GM18502 (cell line): ENCODE measurements at regions not wholly inside any gene's neighbourhood (a gene's known extent, or its start where the extent isn't known, plus 50 kb on each side); places are given as distances from the start of the nearest gene placed in this dataset.

ENCODE experiments used
- ATAC-seq: cut with Tn5 transposase; IDR thresholded peaks from one replicate; pipeline ENCODE4 v1.9.1; 2021; ENCODE audit warnings: mild to moderate bottlenecking; ENCODE audit not compliant: unreplicated experiment, poor library complexity

GRCh38 chr4:104163820-104164219 is 330.9 kb downstream of the CXXC4 start:
- no peak for ATAC-seq

GRCh38 chr4:104146048-104146447 is 348.6 kb downstream of the CXXC4 start:
- no peak for ATAC-seq

- ATAC-seq = no peak
Observed at GRCh38 chr4:104138116-104138515, 356.6 kb downstream of the CXXC4 start.

DNA sequence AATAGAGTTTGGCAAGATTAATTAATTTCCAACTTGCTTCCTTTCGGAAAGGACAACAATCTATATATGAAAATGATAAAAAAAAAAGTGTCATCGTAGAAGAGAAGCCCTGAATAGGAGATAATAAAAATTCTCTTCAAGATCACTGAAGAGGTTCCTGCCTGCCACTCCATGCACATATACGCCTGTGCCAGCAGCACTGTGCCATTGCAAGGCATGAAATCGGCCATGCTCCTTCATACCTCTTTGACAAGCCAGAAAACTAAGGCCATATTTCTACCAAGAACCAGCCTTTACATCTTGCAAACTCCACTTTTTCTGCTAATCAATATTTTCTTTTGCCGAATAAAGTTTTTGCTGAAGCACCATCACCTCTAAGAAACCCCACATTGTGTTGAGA is 365.5 kb downstream of the CXXC4 start:
- ATAC-seq = no peak

DNA sequence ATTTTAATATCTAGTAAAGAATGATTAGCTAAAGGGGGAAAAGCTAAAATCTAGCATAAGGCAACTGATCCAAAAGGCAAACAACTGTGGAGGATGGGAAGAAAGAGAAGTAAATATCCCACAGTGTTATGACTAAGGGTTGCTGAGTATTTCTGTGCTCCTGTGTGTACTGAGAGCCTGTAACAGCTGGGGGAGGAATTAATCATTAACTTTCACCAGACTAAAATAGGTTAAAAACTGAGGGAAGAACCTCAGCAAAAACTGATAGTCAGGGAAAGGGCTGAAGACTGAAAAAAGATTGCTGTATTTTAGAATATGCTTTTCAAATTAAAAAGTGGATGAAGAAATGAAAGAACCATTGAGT is 365.9 kb downstream of the CXXC4 start:
- ATAC-seq = no peak

DNA sequence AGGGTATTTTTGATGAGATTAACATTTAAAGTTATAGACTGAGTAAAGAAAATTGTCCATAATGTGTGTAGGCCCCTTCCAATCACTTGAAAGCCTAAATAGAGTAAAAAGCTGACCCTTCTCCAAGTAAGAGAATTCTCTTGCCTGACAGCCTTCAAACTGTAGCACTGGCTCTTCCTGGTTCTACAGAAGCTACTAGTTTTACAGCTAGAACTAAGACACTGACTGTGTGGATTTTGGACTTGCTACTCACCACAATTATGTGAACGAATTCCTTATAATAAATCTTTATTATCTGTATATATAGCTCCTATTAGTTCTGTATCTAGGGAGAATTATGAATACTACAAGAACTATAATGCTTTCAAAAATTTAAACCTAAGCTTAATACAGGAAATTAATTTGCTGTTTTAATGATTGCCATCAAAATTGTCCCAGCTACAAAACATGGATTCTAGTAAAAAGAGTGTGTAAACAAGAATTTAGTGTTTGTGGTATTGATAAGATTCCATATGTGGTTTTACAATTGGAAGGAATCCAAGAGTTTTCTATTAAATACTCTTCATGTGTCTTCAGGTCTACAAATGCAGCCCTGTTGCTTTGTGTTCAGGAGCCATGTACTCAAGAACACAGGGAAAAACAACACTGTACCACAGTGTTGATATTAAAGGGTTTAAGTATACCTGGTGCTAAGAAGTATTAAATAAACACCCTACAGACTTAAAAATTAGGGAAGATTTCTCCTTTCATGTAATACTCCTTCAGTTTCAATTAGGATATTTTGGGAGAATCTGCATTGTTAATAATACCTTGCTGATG is 366.5 kb downstream of the CXXC4 start:
- ATAC-seq = no peak

DNA sequence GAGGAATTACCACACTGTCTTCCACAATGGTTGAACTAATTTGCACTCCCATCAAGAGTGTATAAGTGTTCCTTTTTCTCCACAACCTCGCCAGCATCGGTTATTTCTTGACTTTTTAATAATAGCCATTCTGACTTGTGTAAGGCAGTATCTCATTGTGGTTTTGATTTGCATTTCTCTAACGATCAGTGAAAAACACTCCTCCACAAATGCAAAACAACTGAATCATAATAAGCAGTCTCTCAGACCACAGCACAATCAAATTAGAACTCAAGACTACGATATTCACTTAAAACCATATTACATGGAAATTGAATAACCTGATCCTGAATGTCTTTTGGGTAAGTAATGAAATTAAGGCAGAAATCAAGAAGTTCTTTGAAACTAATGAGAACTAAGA is 371.7 kb downstream of the CXXC4 start:
- no peak for ATAC-seq

- no peak for ATAC-seq
Observed at GRCh38 chr4:104117776-104118175, 376.9 kb downstream of the CXXC4 start.

DNA sequence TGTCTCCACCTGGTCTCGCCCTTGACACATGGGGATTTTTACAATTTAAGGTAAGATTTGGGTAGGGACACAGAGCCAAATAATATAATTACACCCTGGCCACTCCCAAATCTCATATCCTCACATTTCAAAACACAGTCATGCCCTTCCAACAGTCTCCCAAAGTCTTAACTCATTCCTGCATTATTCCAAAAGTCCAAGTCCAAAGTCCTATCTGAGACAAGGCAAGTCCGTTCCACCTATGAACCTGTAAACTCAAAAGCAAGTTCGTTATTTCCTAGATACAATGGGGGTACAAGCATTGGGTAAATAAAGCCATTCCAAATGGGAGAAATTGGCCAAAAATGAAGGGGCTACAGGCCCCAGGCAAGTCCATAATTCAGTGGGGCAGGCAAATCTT is 380.8 kb downstream of the CXXC4 start:
- ATAC-seq = no peak

GRCh38 chr4:104099141-104099540 is 379.4 kb upstream of the TACR3 start:
- no peak for ATAC-seq

DNA sequence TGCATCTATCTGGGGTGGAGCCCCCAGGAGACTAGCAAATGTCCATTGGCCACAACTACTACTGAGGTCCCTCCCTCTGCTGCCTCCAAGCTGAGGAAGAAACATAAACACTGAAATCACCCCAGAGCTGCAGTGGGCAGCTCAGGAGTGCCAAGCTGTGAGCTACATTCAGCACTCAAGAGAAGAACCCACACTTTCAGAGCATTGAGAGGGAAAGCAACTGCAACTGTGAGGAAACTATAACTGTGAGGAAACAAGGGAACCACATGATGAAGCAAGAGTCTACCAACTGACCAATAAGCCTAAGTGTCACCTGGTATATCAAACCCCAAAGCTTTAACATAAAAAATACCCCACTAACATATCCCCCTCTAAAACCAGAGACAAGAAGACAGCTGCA is 373.5 kb upstream of the TACR3 start:
- ATAC-seq = no peak

GRCh38 chr4:104073229-104073628 is 353.4 kb upstream of the TACR3 start:
- ATAC-seq = no peak

GRCh38 chr4:104066533-104066932 is 346.7 kb upstream of the TACR3 start:
- no peak for ATAC-seq

- ATAC-seq = peak; percentile 91
Observed at GRCh38 chr4:104064646-104065577, 345.1 kb upstream of the TACR3 start.

DNA sequence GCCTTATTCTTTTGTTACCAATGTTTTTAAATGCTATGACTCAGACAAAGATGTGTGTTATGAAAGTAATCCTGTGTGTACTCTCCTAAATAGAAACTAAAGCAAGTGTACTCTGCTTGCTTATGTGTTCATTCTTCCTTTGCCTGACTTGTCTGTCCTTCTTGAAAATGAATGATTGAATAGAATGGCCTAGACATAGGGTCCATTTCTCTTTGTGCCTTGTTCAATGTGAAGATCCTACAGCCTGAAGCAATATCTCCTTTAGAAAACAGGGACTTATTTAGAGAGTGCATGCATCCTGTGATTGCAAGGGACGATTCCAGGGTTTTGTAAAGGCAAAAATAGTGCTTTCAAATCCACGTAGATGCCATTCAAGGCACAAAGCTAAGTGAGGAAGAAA is 343.6 kb upstream of the TACR3 start:
- no peak for ATAC-seq

DNA sequence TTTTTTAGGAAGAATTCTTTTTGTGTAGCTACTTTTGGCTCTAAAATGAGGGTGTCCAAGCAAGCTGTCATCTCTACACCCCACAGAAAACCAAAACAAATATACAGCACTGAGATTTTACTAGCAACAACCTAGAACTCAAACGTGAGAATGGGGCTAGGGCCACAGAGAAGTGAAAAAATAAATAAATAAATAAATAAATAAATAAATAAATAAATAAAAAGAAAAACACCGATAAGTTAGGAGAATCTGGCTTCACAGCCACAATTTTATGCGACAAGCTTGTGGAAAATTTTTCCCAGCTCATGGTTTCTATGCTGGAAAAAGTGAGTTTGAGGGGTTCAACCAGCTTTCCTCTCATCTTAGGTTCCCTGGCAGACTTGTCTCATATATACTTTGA is 324.6 kb upstream of the TACR3 start:
- no peak for ATAC-seq

- ATAC-seq = no peak
Observed at GRCh38 chr4:104032896-104033295, 313.1 kb upstream of the TACR3 start.

GRCh38 chr4:104025251-104025650 is 305.5 kb upstream of the TACR3 start:
- ATAC-seq = no peak

DNA sequence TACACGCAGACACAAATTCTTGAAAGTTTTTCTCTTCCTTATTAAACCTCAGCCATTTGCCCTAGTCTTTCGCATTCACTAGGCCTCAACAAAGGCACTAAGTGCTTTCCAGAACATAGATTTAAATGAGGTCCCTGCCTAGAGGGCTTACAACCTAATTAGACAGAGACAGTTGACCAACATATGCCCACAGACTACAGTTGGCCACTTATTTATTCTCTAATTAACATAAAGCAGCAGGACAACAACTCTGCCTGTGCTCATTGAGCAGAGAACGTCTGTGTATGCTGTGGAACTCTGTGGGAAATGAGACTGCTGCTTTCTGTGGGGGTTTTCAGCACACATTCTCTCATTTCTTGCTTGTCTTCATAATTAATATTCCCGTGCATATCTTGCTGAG is 303.0 kb upstream of the TACR3 start:
- no peak for ATAC-seq

DNA sequence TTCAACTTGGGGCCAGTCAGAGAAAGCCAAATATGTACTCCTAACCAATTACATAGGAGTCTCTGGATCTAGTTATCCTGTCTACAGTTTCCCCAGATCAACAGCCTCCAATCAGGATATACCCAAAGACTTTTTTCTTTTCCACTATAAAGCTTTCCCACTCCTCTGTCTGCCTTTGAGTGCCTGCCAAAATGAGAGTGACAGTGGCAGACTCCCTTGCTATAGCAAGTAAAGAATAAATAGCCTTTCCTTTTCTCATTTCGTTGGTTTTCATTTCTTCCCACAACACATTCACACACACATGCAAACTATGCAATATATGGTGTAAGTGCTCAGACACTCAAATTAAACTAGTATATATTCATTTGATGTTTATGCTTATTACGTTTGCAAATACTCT is 302.4 kb upstream of the TACR3 start:
- ATAC-seq = no peak

DNA sequence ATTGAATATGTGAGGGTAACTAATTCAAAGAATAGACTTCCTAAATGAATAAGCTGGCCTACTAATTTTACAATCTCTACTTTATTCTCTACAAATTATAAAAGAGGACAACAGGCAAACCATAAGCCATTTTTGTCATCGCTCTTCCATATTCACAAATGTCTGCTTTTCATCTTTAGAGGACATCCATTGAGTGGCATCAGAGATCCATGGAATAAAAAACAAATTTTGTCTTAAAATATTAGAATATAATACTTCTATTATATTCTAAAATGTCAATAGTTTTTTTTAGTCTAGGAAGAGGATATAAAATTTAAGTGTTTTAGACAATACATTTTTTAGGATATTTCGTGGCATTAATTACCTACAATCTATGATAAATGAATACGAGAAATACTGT is 300.9 kb upstream of the TACR3 start:
- ATAC-seq = no peak

- no peak for ATAC-seq
Observed at GRCh38 chr4:104017213-104017612, 297.4 kb upstream of the TACR3 start.
